Body of pancreas (tissue), 4 donors: ENCODE measurements at regions not wholly inside any gene's neighbourhood (a gene's known extent, or its start where the extent isn't known, plus 50 kb on each side); places are given as distances from the start of the nearest gene placed in this dataset.

ENCODE experiments used
- CTCF ChIP-seq, 7 experiments: fragments of 450-650 bp in 4 of 7; fragments of 200-600 bp in 3 of 7; sonication (generic) in 3 of 7; IDR thresholded peaks; one replicate each; pipeline ENCODE4 v1.5.1; 2016 to 2019; ENCODE audit warnings: antibody characterized with exemption in 7 of 7
- POLR2A ChIP-seq, 3 donors: fragments of 450-650 bp; IDR thresholded peaks; one replicate each; pipeline ENCODE4 v1.6.1; 2016; ENCODE audit warnings: antibody characterized with exemption in 3 of 3, mild to moderate bottlenecking in 2 of 3

GRCh38 chr4:57195622-57196021, 85.4 kb upstream of the IGFBP7 start:
- TF ChIP-seq CTCF (IDR thresholded peaks at IDR 0.05) (no peak), POLR2A (IDR thresholded peaks at IDR 0.05) (no peak)
